ENCODE measurements at regions not wholly inside any gene's neighbourhood (a gene's known extent, or its start where the extent isn't known, plus 50 kb on each side); places are given as distances from the start of the nearest gene placed in this dataset.

- no peak overlapping the region for H3K4me3 ChIP-seq (ENCODE audit: low read length)
- no peak for DNase-seq (ENCODE audit: low read depth, low spot score)
Measured at GRCh38 chr10:128305601-128306345, 179.6 kb upstream of the MKI67 start.

- DNase-seq (ENCODE audit: low read depth, low spot score) = no peak
- H3K4me3 ChIP-seq (ENCODE audit: low read length) = no peak overlapping the region
Measured at GRCh38 chr10:128306535-128306934, 180.3 kb upstream of the MKI67 start.

GRCh38 chr10:128306966-128307365, 180.7 kb upstream of the MKI67 start:
- no peak for DNase-seq (ENCODE audit: low read depth, low spot score)
- H3K4me3 ChIP-seq (ENCODE audit: low read length) = no peak overlapping the region

GRCh38 chr10:128307820-128308219, 181.6 kb upstream of the MKI67 start:
- DNase-seq (ENCODE audit: low read depth, low spot score) = no peak
- no peak overlapping the region for H3K4me3 ChIP-seq (ENCODE audit: low read length)

GRCh38 chr10:128310971-128311658, 184.9 kb upstream of the MKI67 start:
- no peak for DNase-seq (ENCODE audit: low read depth, low spot score)

GRCh38 chr10:128312250-128312649, 186.0 kb upstream of the MKI67 start:
- no peak overlapping the region for H3K4me3 ChIP-seq (ENCODE audit: low read length)
- DNase-seq (ENCODE audit: low read depth, low spot score) = no peak

More at GRCh38 chr10:128310971-128311658, 184.9 kb upstream of the MKI67 start:
- no peak overlapping the region for H3K4me3 ChIP-seq (ENCODE audit: low read length)

- DNase-seq (ENCODE audit: low read depth, low spot score) = no peak
Measured at GRCh38 chr10:128314686-128315085, 188.5 kb upstream of the MKI67 start.

GRCh38 chr10:128316121-128316726, 190.0 kb upstream of the MKI67 start:
- H3K4me3 ChIP-seq (ENCODE audit: low read length) = no peak overlapping the region

More at GRCh38 chr10:128314686-128315085, 188.5 kb upstream of the MKI67 start:
- H3K4me3 ChIP-seq (ENCODE audit: low read length) = no peak overlapping the region

GRCh38 chr10:128316925-128317324, 190.7 kb upstream of the MKI67 start:
- no peak for DNase-seq (ENCODE audit: low read depth, low spot score)
- H3K4me3 ChIP-seq (ENCODE audit: low read length) = no peak overlapping the region

More at GRCh38 chr10:128316121-128316726, 190.0 kb upstream of the MKI67 start:
- DNase-seq (ENCODE audit: low read depth, low spot score) = no peak

GRCh38 chr10:128318366-128318765, 192.1 kb upstream of the MKI67 start:
- no peak for DNase-seq (ENCODE audit: low read depth, low spot score)
- H3K4me3 ChIP-seq (ENCODE audit: low read length) = no peak overlapping the region

- DNase-seq (ENCODE audit: low read depth, low spot score) = peak; percentile 4
- no peak overlapping the region for H3K4me3 ChIP-seq (ENCODE audit: low read length)
Measured at GRCh38 chr10:128318913-128319312, 192.7 kb upstream of the MKI67 start.

GRCh38 chr10:128322106-128322505, 195.9 kb upstream of the MKI67 start:
- no peak overlapping the region for H3K4me3 ChIP-seq (ENCODE audit: low read length)
- no peak for DNase-seq (ENCODE audit: low read depth, low spot score)

- no peak overlapping the region for H3K4me3 ChIP-seq (ENCODE audit: low read length)
- no peak for DNase-seq (ENCODE audit: low read depth, low spot score)
Measured at GRCh38 chr10:128322950-128323349, 196.7 kb upstream of the MKI67 start.

- no peak overlapping the region for H3K4me3 ChIP-seq (ENCODE audit: low read length)
- peak; percentile 4 for DNase-seq (ENCODE audit: low read depth, low spot score)
Measured at GRCh38 chr10:128324058-128324827, 198.0 kb upstream of the MKI67 start.

GRCh38 chr10:128325788-128326187, 199.6 kb upstream of the MKI67 start:
- DNase-seq (ENCODE audit: low read depth, low spot score) = no peak
- H3K4me3 ChIP-seq (ENCODE audit: low read length) = no peak overlapping the region

- DNase-seq (ENCODE audit: low read depth, low spot score) = no peak
- H3K4me3 ChIP-seq (ENCODE audit: low read length) = no peak overlapping the region
Measured at GRCh38 chr10:128326251-128326650, 200.0 kb upstream of the MKI67 start.

GRCh38 chr10:128326851-128327250, 200.6 kb upstream of the MKI67 start:
- no peak overlapping the region for H3K4me3 ChIP-seq (ENCODE audit: low read length)
- DNase-seq (ENCODE audit: low read depth, low spot score) = no peak

GRCh38 chr10:128336401-128336800, 210.2 kb upstream of the MKI67 start:
- no peak for DNase-seq (ENCODE audit: low read depth, low spot score)
- H3K4me3 ChIP-seq (ENCODE audit: low read length) = no peak overlapping the region

- no peak overlapping the region for H3K4me3 ChIP-seq (ENCODE audit: low read length)
- DNase-seq (ENCODE audit: low read depth, low spot score) = no peak
Measured at GRCh38 chr10:128337860-128338378, 211.7 kb upstream of the MKI67 start.

All from Jurkat, Clone E6-1 (cell line).